ENCODE measurements at regions not wholly inside any gene's neighbourhood (a gene's known extent, or its start where the extent isn't known, plus 50 kb on each side); places are given as distances from the start of the nearest gene placed in this dataset.

DNA sequence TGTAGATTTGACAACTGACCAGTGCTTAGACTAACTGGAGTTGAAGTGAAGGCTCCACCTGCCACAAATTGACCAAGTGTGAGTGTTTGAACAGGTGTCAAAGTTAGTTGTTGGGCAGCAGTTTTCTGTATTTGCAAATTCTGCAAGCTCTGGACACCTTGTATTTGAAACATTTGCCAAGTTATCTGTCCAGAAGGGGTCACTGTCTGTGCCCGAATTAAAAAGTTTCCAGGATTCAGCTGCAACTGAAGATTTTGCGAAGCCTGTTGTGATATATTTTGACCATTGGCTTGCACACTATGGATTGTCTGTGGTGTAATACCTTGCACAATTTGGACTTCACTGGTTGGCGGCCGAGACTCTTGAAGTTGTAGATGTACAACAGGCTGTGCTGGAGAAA, 1690.7 kb downstream of the SLITRK5 start:
- Histone ChIP-seq H3K18ac (ENCODE audit: low read depth, low read length) (no peak overlapping the region), H2BK5ac (ENCODE audit: low read depth, low read length, poor library complexity, severe bottlenecking) (no peak overlapping the region), H3K4me1 (ENCODE audit: control insufficient read depth, insufficient read depth, low read length) (no peaks in the 10 kb centered on the region), H3K56ac (ENCODE audit: extremely low read depth, insufficient read depth, low read length) (no peak overlapping the region), H2BK15ac (ENCODE audit: low read depth, low read length) (no peak overlapping the region), H3K4ac (ENCODE audit: low read depth, low read length) (no peak overlapping the region), H2BK120ac (ENCODE audit: low read depth, low read length) (no peak overlapping the region), H4K91ac (ENCODE audit: insufficient read depth, low read depth, low read length) (no peak overlapping the region), H3K36me3 (ENCODE audit: control insufficient read depth, insufficient read depth, low read length) (no peaks in the 10 kb centered on the region), H4K20me1 (ENCODE audit: insufficient read depth, low read length) (no peaks in the 10 kb centered on the region), H3K9ac (ENCODE audit: low read depth, low read length) (no peak overlapping the region), H2AFZ (replicated peaks; ENCODE audit: low read length, poor library complexity) (no peak overlapping the region), H3K79me1 (ENCODE audit: low read depth in 1 of 2, low read length in 2 of 2) (no peaks in the 10 kb centered on the region), H3K23ac (ENCODE audit: low read depth, low read length) (no peak overlapping the region), H3K9me1 (ENCODE audit: insufficient read depth, low read length) (no peaks in the 10 kb centered on the region), H2AK5ac (ENCODE audit: low read depth, low read length) (no peak overlapping the region), H3K9me3 (ENCODE audit: control insufficient read depth, insufficient read depth, low read length) (no peaks in the 10 kb centered on the region; the same call in 1 of the 2 replicates), H3K4me2 (ENCODE audit: low read depth, low read length) (no peak overlapping the region), H4K8ac (ENCODE audit: low read depth in 2 of 2, low read length in 2 of 2) (no peak overlapping the region), H2BK20ac (ENCODE audit: low read depth, low read length) (no peak overlapping the region), H4K5ac (ENCODE audit: low read depth, low read length) (no peak overlapping the region), H3K27me3 (ENCODE audit: control insufficient read depth, insufficient read depth, low read length) (no peaks in the 10 kb centered on the region), H3K27ac (ENCODE audit: insufficient read depth, low read length) (no peak overlapping the region), H3K4me3 (ENCODE audit: insufficient read depth, low read depth, low read length) (no peak overlapping the region), H2AK9ac (replicated peaks; ENCODE audit: low read depth, low read length, poor library complexity) (no peak overlapping the region), H3K14ac (replicated peaks; ENCODE audit: low read depth, low read length) (no peak overlapping the region)
- dilution Hi-C loops (cut with HindIII; ENCODE audit: low sequenced_read_pairs, unreplicated experiment), result no loop called here
- ATAC-seq (ENCODE audit: low read depth), result no peak
- 100% methylated on average over 1 of the region's 4 CpGs; no CpG with 5 or more reads in 1 of the 2 experiments for WGBS, 2 experiments (ENCODE audit: extremely low coverage in 2 of 2, insufficient read length in 1 of 2)
- DNase-seq, result peak; percentile 0
- in situ Hi-C loops (cut with MboI; ENCODE audit: low sequenced_read_pairs), result no loop called here
- CTCF ChIA-PET, result no interaction called here
- BruUV-seq (replicated peaks), result no TSS peak
- TF ChIP-seq CEBPB (IDR thresholded peaks at IDR 0.05; ENCODE audit: low read depth, low read length) (no peak), MAFK (IDR thresholded peaks at IDR 0.05; ENCODE audit: low read depth, low read length) (no peak), RCOR1 (IDR thresholded peaks at IDR 0.05; ENCODE audit: insufficient replicate concordance, low read length) (no peak), BHLHE40 (IDR thresholded peaks at IDR 0.05; ENCODE audit: low read depth, low read length) (no peak), NFE2L2 (IDR thresholded peaks at IDR 0.05; ENCODE audit: low read depth, low read length) (no peak), CTCF (conservative IDR thresholded peaks at IDR 0.05; ENCODE audit: low read depth, low read length) (no peak), FOS (IDR thresholded peaks at IDR 0.05; ENCODE audit: low read depth, low read length) (no peak), SMC3 (IDR thresholded peaks at IDR 0.05; ENCODE audit: low read depth, low read length) (no peak), MXI1 (IDR thresholded peaks at IDR 0.05; ENCODE audit: borderline replicate concordance, low read depth, low read length) (no peak), CHD1 (IDR thresholded peaks at IDR 0.05; ENCODE audit: low read depth, low read length) (no peak), RAD21 (IDR thresholded peaks at IDR 0.05; ENCODE audit: low read length) (no peak), RFX5 (IDR thresholded peaks at IDR 0.05; ENCODE audit: low read depth, low read length) (no peak), MAZ (IDR thresholded peaks at IDR 0.05; ENCODE audit: borderline replicate concordance, low read depth, low read length) (no peak), POLR2A (IDR thresholded peaks at IDR 0.05; ENCODE audit: low read depth, low read length) (no peak)
- TF ChIP-seq, protein P1, sequence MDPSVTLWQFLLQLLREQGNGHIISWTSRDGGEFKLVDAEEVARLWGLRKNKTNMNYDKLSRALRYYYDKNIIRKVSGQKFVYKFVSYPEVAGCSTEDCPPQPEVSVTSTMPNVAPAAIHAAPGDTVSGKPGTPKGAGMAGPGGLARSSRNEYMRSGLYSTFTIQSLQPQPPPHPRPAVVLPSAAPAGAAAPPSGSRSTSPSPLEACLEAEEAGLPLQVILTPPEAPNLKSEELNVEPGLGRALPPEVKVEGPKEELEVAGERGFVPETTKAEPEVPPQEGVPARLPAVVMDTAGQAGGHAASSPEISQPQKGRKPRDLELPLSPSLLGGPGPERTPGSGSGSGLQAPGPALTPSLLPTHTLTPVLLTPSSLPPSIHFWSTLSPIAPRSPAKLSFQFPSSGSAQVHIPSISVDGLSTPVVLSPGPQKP (IDR thresholded peaks at IDR 0.05; ENCODE audit: borderline replicate concordance, low read depth, low read length), result no peak
- TF ChIP-seq, protein P2, sequence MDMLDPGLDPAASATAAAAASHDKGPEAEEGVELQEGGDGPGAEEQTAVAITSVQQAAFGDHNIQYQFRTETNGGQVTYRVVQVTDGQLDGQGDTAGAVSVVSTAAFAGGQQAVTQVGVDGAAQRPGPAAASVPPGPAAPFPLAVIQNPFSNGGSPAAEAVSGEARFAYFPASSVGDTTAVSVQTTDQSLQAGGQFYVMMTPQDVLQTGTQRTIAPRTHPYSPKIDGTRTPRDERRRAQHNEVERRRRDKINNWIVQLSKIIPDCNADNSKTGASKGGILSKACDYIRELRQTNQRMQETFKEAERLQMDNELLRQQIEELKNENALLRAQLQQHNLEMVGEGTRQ (IDR thresholded peaks at IDR 0.05; ENCODE audit: low read depth, low read length), result no peak
- intact Hi-C loops (cut with micrococcal nuclease), result loop anchor here (2.0 kb wide), 1 partner anchor 333 kb away; no protein-coding TSS in a partner anchor
- POLR2A ChIA-PET (ENCODE audit: unreplicated experiment), result no interaction called here

Measured in IMR-90 (cell line).